ENCODE measurements at regions not wholly inside any gene's neighbourhood (a gene's known extent, or its start where the extent isn't known, plus 50 kb on each side); places are given as distances from the start of the nearest gene placed in this dataset.

GRCh38 chr4:103499094-103499493 is 220.7 kb downstream of the TACR3 start:
- Histone ChIP-seq H2AFZ (replicated peaks) (no peak overlapping the region), H3F3A (ENCODE audit: low read depth) (no peaks in the 10 kb centered on the region), H3K4me1 (no peaks in the 10 kb centered on the region), H3K4me3 (no peak overlapping the region), H3K27ac (no peak overlapping the region), H3K9me3 (ENCODE audit: low read depth) (no peaks in the 10 kb centered on the region), H3K9ac (no peak overlapping the region), H3K4me2 (no peak overlapping the region), H3K36me3 (no peaks in the 10 kb centered on the region), H3K79me2 (ENCODE audit: low read depth) (no peaks in the 10 kb centered on the region), H3K27me3 (no peaks in the 10 kb centered on the region), H4K20me1 (ENCODE audit: low read depth) (no peaks in the 10 kb centered on the region)
- Mint-ChIP-seq H3K36me3 (no peaks in the 10 kb centered on the region), H3K27ac (no peak overlapping the region), H3K4me1 (no peaks in the 10 kb centered on the region), H3K4me3 (no peak overlapping the region), H3K27me3 (ENCODE audit: insufficient read depth, low read depth) (no peaks in the 10 kb centered on the region), H3K9me3 (peaks cover 3% of the 10 kb centered on the region)
- no peak for TF ChIP-seq EZH2phosphoT487 (IDR thresholded peaks at IDR 0.05)
- TF ChIP-seq EZH2 (IDR thresholded peaks at IDR 0.05), result no peak
- TF ChIP-seq CTCF (IDR thresholded peaks at IDR 0.05), result peak; percentile 3
- no peak for DNase-seq (ENCODE audit: low spot score)

GRCh38 chr4:103498161-103499070 is 221.4 kb downstream of the TACR3 start:
- H3K4me1 Mint-ChIP-seq, result no peaks in the 10 kb centered on the region
- H3K4me1 ChIP-seq, result no peaks in the 10 kb centered on the region
- H3K36me3 ChIP-seq, result no peaks in the 10 kb centered on the region
- H3K9ac ChIP-seq, result no peak overlapping the region
- H2AFZ ChIP-seq (replicated peaks), result no peak overlapping the region
- H3K27me3 ChIP-seq, result no peaks in the 10 kb centered on the region
- H3K79me2 ChIP-seq (ENCODE audit: low read depth), result no peaks in the 10 kb centered on the region
- H3K27ac ChIP-seq, result no peak overlapping the region
- H4K20me1 ChIP-seq (ENCODE audit: low read depth), result no peaks in the 10 kb centered on the region
- H3K27me3 Mint-ChIP-seq (ENCODE audit: insufficient read depth, low read depth), result no peaks in the 10 kb centered on the region
- DNase-seq (ENCODE audit: low spot score), result no peak
- no peaks in the 10 kb centered on the region for H3F3A ChIP-seq (ENCODE audit: low read depth)
- peaks cover 3% of the 10 kb centered on the region for H3K9me3 Mint-ChIP-seq
- no peak overlapping the region for H3K4me3 ChIP-seq
- no peak for TF ChIP-seq EZH2 (IDR thresholded peaks at IDR 0.05)
- no peak for TF ChIP-seq EZH2phosphoT487 (IDR thresholded peaks at IDR 0.05)
- TF ChIP-seq CTCF (IDR thresholded peaks at IDR 0.05), result no peak
- no peak overlapping the region for H3K4me2 ChIP-seq
- no peak overlapping the region for H3K27ac Mint-ChIP-seq
- H3K4me3 Mint-ChIP-seq, result no peak overlapping the region
- no peaks in the 10 kb centered on the region for H3K36me3 Mint-ChIP-seq
- no peaks in the 10 kb centered on the region for H3K9me3 ChIP-seq (ENCODE audit: low read depth)

GRCh38 chr4:103497692-103498091 is 222.1 kb downstream of the TACR3 start:
- Histone ChIP-seq H3K4me1 (no peaks in the 10 kb centered on the region), H3K27ac (no peak overlapping the region), H3K27me3 (no peaks in the 10 kb centered on the region), H2AFZ (replicated peaks) (no peak overlapping the region), H4K20me1 (ENCODE audit: low read depth) (no peaks in the 10 kb centered on the region), H3K9ac (no peak overlapping the region), H3K36me3 (no peaks in the 10 kb centered on the region), H3K79me2 (ENCODE audit: low read depth) (no peaks in the 10 kb centered on the region), H3F3A (ENCODE audit: low read depth) (no peaks in the 10 kb centered on the region), H3K4me3 (no peak overlapping the region), H3K4me2 (no peak overlapping the region), H3K9me3 (ENCODE audit: low read depth) (no peaks in the 10 kb centered on the region)
- Mint-ChIP-seq H3K27me3 (ENCODE audit: insufficient read depth, low read depth) (no peaks in the 10 kb centered on the region), H3K4me3 (no peak overlapping the region), H3K4me1 (no peaks in the 10 kb centered on the region), H3K36me3 (no peaks in the 10 kb centered on the region), H3K9me3 (peaks cover 3% of the 10 kb centered on the region), H3K27ac (no peak overlapping the region)
- TF ChIP-seq EZH2 (IDR thresholded peaks at IDR 0.05), result no peak
- no peak for TF ChIP-seq EZH2phosphoT487 (IDR thresholded peaks at IDR 0.05)
- TF ChIP-seq CTCF (IDR thresholded peaks at IDR 0.05), result no peak
- DNase-seq (ENCODE audit: low spot score), result no peak

All from neural progenitor cell (in vitro differentiated cells).